Activated naive CD8-positive, alpha-beta T cell treated with anti-CD3 and anti-CD28 coated beads, Interleukin-2, amount 10 ng/mL, durations not matched to agents 7 days and 5 days (primary cell): ENCODE measurements at regions not wholly inside any gene's neighbourhood (a gene's known extent, or its start where the extent isn't known, plus 50 kb on each side); places are given as distances from the start of the nearest gene placed in this dataset.
"Not testable (repeated sequence)": the region's sequence is repeated elsewhere in the genome, so short reads cannot be mapped to it uniquely, and the experiment has no call there.

Experiments
- ATAC-seq: fragments of 150-1000 bp; cut with Tn5 transposase; one replicate; pipeline ENCODE4 v1.10.0; 2021; ENCODE audit warnings: low read depth, moderate library complexity
- POLR2A ChIA-PET: fragments of 350-600 bp; sonication (Branson Sonifier 250); formaldehyde crosslinking; loops from one replicate; lab custom pipeline; 2021; ENCODE audit warnings: antibody characterized with exemption; lab: Charles Lee
- DNase-seq: peaks from one replicate; pipeline ENCODE4 v3.0.0; 2021
- H3K27ac Mint-ChIP-seq: one replicate; pipeline ENCODE4 v1.8.0; 2022; ENCODE audit warnings: mild to moderate bottlenecking, mixed read lengths
- H3K27me3 Mint-ChIP-seq: one replicate; pipeline ENCODE4 v1.8.0; 2022; ENCODE audit warnings: mild to moderate bottlenecking, moderate library complexity, mixed read lengths
- H3K36me3 Mint-ChIP-seq: one replicate; pipeline ENCODE4 v1.8.0; 2021; ENCODE audit warnings: mild to moderate bottlenecking, mixed read lengths
- H3K4me1 Mint-ChIP-seq: one replicate; pipeline ENCODE4 v1.8.0; 2021; ENCODE audit warnings: mixed read lengths
- H3K4me3 Mint-ChIP-seq: one replicate; pipeline ENCODE4 v1.8.0; 2022; ENCODE audit warnings: mild to moderate bottlenecking, moderate library complexity, mixed read lengths
- H3K9me3 Mint-ChIP-seq: one replicate; pipeline ENCODE4 v1.8.0; 2021; ENCODE audit warnings: mixed read lengths

- Mint-ChIP-seq H3K4me1 (peaks cover 10% of the 10 kb centered on the region), H3K27ac (no peak overlapping the region), H3K9me3 (no peaks in the 10 kb centered on the region), H3K4me3 (no peak overlapping the region), H3K27me3 (peaks cover 21% of the 10 kb centered on the region), H3K36me3 (no peaks in the 10 kb centered on the region)
- ATAC-seq, result no peak
- DNase-seq, result no peak
- POLR2A ChIA-PET, result no interaction called here
Observed at GRCh38 chr15:75775296-75776064, 62.8 kb upstream of the CSPG4 start.

GRCh38 chr15:75773974-75774373 is 61.3 kb upstream of the CSPG4 start:
- DNase-seq, POLR2A ChIA-PET, H3K4me3 Mint-ChIP-seq, H3K36me3 Mint-ChIP-seq, H3K27ac Mint-ChIP-seq, H3K9me3 Mint-ChIP-seq, ATAC-seq: not testable (repeated sequence)
- Mint-ChIP-seq H3K27me3 (peaks cover 18% of the 10 kb centered on the region), H3K4me1 (peaks cover 10% of the 10 kb centered on the region)

- H3K27me3 Mint-ChIP-seq, H3K36me3 Mint-ChIP-seq, H3K4me3 Mint-ChIP-seq, ATAC-seq, DNase-seq, H3K27ac Mint-ChIP-seq, H3K4me1 Mint-ChIP-seq, H3K9me3 Mint-ChIP-seq: not testable (repeated sequence)
- POLR2A ChIA-PET, result interaction anchor here (0.6 to 0.7 kb wide), 2 partner anchors 16 to 27 kb away, joined by 3 to 4 read pairs; no protein-coding TSS in a partner anchor
Observed at GRCh38 chr15:75771054-75771453, 58.4 kb upstream of the CSPG4 start.

DNA sequence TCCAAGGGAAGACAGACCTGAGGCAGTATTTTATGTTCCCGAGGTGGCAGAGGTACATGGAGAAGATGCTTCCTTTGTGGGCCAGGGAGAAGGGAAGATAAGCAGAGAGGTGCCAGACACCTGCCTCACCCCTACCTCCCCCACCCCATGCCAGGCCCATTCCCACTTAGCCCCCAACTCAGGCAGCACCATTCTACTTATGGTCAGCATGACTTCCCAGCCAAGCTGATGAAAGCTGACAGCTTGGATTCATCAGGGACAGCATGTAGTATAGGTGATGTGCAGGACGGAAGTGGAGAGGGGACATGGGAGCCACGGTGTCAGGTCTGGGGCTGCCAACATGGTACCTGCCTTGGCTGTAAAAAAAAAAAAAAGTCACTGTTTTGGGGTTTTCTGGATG is 57.5 kb upstream of the CSPG4 start:
- H3K27ac Mint-ChIP-seq, result no peak overlapping the region
- peaks cover 3% of the 10 kb centered on the region for H3K4me1 Mint-ChIP-seq
- no peaks in the 10 kb centered on the region for H3K36me3 Mint-ChIP-seq
- H3K4me3 Mint-ChIP-seq, result no peak overlapping the region
- ATAC-seq, result no peak
- H3K27me3 Mint-ChIP-seq, result peaks cover 6% of the 10 kb centered on the region
- H3K9me3 Mint-ChIP-seq, result no peaks in the 10 kb centered on the region
- no peak for DNase-seq
- POLR2A ChIA-PET, result interaction anchor here (0.7 kb wide), 1 partner anchor 17 kb away, joined by 3 read pairs; no protein-coding TSS in a partner anchor

GRCh38 chr15:75768526-75768925 is 55.9 kb upstream of the CSPG4 start:
- H3K27ac Mint-ChIP-seq, DNase-seq, H3K4me1 Mint-ChIP-seq, H3K27me3 Mint-ChIP-seq, H3K36me3 Mint-ChIP-seq, POLR2A ChIA-PET, ATAC-seq, H3K4me3 Mint-ChIP-seq, H3K9me3 Mint-ChIP-seq: not testable (repeated sequence)

DNA sequence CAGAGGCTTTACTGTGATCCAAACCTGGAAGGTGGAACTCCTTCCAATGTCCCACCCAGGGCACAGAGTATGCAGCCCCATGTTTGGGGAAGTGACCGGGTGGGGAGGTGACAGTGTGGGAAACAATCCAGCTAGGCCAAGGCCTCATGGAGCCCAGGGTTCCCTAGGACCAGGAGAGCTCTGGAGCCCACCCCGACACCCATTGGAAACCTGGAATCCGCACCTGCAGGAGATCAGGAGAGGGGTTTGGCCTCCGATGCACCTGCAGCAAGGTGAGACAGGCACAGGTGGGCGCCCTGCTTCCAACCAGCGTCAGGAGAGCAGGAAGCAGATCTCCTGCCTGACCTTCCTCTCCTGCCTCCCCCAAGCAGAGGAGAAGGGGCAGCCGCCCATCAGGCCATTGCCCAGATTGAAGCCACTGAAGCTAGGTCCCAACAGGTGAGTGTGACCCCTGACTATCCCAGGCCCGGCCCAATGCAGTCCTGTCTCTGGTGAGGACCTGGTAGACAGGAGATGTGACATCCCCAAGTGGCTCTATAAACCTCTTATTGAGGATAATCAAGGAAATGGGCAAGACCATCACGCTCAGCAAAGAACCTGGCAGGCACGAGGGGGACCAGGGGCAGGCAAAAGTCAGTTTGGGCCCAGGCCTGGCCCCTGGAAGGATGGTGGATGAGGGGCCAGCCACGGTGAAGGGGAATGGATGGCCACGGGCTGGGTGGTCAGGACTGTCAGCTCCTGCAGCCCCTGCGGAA is 53.1 kb upstream of the CSPG4 start:
- H3K9me3 Mint-ChIP-seq, H3K4me3 Mint-ChIP-seq, DNase-seq, H3K27me3 Mint-ChIP-seq, ATAC-seq, H3K36me3 Mint-ChIP-seq, H3K27ac Mint-ChIP-seq, POLR2A ChIA-PET, H3K4me1 Mint-ChIP-seq: not testable (repeated sequence)

DNA sequence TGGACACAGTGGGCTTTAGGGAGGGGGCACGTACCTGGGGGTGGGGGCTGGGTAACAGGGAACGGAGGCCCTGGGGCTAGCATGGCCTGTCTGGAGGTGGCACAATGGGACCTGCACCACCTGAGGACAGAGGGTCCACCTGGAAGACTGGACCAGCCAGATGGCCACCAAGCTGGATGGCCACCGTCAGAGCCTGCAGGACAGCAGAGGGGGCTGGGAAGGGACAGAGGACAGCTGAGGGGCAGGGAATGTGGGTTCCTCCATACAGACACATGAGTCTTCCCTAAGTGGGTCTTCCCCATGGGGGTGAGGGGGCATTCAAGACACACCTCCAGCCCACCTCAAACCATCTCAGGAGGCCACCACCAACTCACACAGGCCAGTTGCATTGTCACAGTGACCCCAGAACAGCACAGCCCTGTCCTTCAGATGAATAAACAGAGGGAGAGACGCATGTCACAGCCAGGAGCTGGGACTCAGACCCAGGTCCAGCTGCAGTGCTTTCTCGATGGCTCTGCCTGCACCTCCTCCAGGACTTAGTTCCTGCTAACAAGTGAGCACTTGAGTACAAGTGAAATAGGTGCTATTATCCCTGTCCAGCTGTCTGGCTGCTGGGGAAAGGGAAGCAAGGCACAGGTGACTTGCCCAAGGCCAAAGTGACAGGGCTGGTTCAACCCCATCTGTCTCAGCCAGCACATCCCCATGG is 52.4 kb upstream of the CSPG4 start:
- POLR2A ChIA-PET, H3K4me1 Mint-ChIP-seq, H3K27ac Mint-ChIP-seq, H3K9me3 Mint-ChIP-seq, H3K27me3 Mint-ChIP-seq, DNase-seq, H3K4me3 Mint-ChIP-seq, H3K36me3 Mint-ChIP-seq, ATAC-seq: not testable (repeated sequence)

DNA sequence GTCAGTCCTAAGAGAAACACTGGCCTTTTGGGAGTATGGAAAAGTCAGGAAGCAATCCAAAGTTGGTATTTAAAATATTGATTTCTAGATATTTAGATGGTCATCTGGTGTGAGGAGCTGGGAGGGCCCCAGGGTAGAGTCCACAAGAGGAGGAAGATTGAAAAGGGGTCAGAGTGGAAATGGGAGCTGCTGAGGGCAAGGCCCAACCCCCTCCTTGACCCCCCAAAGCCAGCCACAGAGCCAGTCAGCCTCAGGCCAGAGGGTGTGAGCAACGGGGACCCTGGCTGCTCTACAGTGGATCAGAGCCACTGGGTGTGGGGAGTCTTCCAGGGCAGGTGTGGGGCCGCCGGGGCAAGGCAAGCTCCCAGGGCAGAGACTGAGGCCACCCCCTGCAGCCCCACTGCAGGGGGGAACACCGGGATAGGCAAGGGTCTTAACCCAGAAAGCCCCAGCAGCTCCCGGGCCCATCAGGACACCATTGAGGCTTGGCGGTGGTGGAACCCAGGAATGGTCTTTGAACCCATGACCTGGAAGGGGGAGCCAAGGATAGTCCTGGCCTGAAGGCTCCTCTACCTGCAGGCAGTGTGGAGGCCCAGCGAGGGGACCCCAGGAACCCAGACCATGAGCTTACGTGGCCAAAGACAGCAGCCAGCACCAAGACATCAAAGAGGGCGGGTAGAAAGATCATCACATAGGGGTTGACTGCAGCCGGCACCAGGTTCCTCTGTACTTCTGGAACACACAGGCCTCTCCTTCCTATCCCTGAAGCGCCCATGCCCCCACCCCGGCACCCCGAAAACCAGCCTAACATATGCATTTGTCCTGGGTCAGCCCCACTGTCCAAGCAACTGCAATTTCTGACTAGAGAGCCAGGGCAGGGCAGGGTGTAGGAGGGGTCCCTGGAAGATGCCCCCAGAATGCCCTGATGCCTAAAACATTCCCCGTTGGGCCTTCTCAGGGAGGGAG is 51.3 kb upstream of the CSPG4 start:
- H3K4me3 Mint-ChIP-seq, H3K9me3 Mint-ChIP-seq, H3K4me1 Mint-ChIP-seq, DNase-seq, H3K36me3 Mint-ChIP-seq, ATAC-seq, POLR2A ChIA-PET, H3K27ac Mint-ChIP-seq, H3K27me3 Mint-ChIP-seq: not testable (repeated sequence)

- no peak overlapping the region for H3K27ac Mint-ChIP-seq
- peaks cover 4% of the 10 kb centered on the region for H3K27me3 Mint-ChIP-seq
- peaks cover 12% of the 10 kb centered on the region for H3K4me1 Mint-ChIP-seq
- ATAC-seq (no peak), DNase-seq (no peak)
- H3K4me3 Mint-ChIP-seq, result no peak overlapping the region
- no peaks in the 10 kb centered on the region for H3K9me3 Mint-ChIP-seq
- no peaks in the 10 kb centered on the region for H3K36me3 Mint-ChIP-seq
- POLR2A ChIA-PET, result no interaction called here
Observed at GRCh38 chr15:75763137-75763611, 50.5 kb upstream of the CSPG4 start.
